Fibroblast of lung (primary cell): ENCODE measurements at regions not wholly inside any gene's neighbourhood (a gene's known extent, or its start where the extent isn't known, plus 50 kb on each side); places are given as distances from the start of the nearest gene placed in this dataset.

ENCODE experiments used
- DNase-seq, 2 donors: peaks; one replicate each; pipeline versions ENCODE4 v3.0.0 to v3.0.0-alpha.2; 2010; ENCODE audit warnings: low read depth in 2 of 2
- H2AFZ ChIP-seq: 2 replicates; pipeline ENCODE4 v1.5.1; 2012; ENCODE audit warnings: low read length, control low read depth, inconsistent platforms
- H3K27ac ChIP-seq: 2 replicates; pipeline ENCODE4 v1.5.1; 2011; ENCODE audit warnings: low read length, control low read depth; ENCODE audit not compliant: insufficient read depth
- H3K27me3 ChIP-seq: 2 replicates; pipeline ENCODE4 v1.5.1; 2011; ENCODE audit warnings: mild to moderate bottlenecking, low read length; ENCODE audit not compliant: control insufficient read depth, insufficient read depth
- H3K36me3 ChIP-seq: 2 replicates; pipeline ENCODE4 v1.5.1; 2011; ENCODE audit warnings: low read length; ENCODE audit not compliant: control insufficient read depth, insufficient read depth
- H3K4me1 ChIP-seq: 2 replicates; pipeline ENCODE4 v1.5.1; 2011; ENCODE audit warnings: low read length; ENCODE audit not compliant: control insufficient read depth, insufficient read depth; ENCODE audit errors: extremely low read depth
- H3K4me2 ChIP-seq: 2 replicates; pipeline ENCODE4 v1.5.1; 2011; ENCODE audit warnings: low read length, control low read depth; ENCODE audit not compliant: insufficient read depth; ENCODE audit errors: extremely low read depth
- H3K4me3 ChIP-seq, 4 experiments: fragments of 200-600 bp in 1 of 4; sonication (generic) in 1 of 4; replicated peaks in 1 of 4; 2 replicates each; pipeline ENCODE4 v1.5.1; 2011 to 2016; ENCODE audit warnings: low read length in 4 of 4, low read depth in 3 of 4, mild to moderate bottlenecking in 3 of 4, control low read depth in 2 of 4, inconsistent platforms in 1 of 4, mixed read lengths in 1 of 4; ENCODE audit not compliant: insufficient read depth in 1 of 4; ENCODE audit errors: control extremely low read depth in 1 of 4
- H3K79me2 ChIP-seq: 2 replicates; pipeline ENCODE4 v1.5.1; 2012; ENCODE audit warnings: mild to moderate bottlenecking, low read length, inconsistent platforms; ENCODE audit not compliant: control insufficient read depth, insufficient read depth
- H3K9ac ChIP-seq: 2 replicates; pipeline ENCODE4 v1.5.1; 2011; ENCODE audit warnings: mild to moderate bottlenecking, low read length, control low read depth; ENCODE audit not compliant: insufficient read depth
- H3K9me3 ChIP-seq: 2 replicates; pipeline ENCODE4 v1.5.1; 2012; ENCODE audit warnings: low read depth, low read length; ENCODE audit not compliant: control insufficient read depth, insufficient read depth
- H4K20me1 ChIP-seq: 2 replicates; pipeline ENCODE4 v1.5.1; 2011; ENCODE audit warnings: low read length; ENCODE audit not compliant: control insufficient read depth, insufficient read depth; ENCODE audit errors: extremely low read depth
- CTCF ChIP-seq, 2 donors: IDR thresholded peaks in 1 of 2; conservative IDR thresholded peaks in 1 of 2; 1 replicate in 1 of 2; 2 replicates in 1 of 2; pipeline ENCODE4 v1.5.1; 2011 to 2012; ENCODE audit warnings: low read length in 2 of 2, control low read depth in 1 of 2, inconsistent platforms in 1 of 2, low read depth in 1 of 2, mild to moderate bottlenecking in 1 of 2
- EZH2 ChIP-seq: IDR thresholded peaks from 2 replicates; pipeline ENCODE4 v1.5.1; 2012; ENCODE audit warnings: low read length, control low read depth, mild to moderate bottlenecking; ENCODE audit errors: missing control alignments

DNA sequence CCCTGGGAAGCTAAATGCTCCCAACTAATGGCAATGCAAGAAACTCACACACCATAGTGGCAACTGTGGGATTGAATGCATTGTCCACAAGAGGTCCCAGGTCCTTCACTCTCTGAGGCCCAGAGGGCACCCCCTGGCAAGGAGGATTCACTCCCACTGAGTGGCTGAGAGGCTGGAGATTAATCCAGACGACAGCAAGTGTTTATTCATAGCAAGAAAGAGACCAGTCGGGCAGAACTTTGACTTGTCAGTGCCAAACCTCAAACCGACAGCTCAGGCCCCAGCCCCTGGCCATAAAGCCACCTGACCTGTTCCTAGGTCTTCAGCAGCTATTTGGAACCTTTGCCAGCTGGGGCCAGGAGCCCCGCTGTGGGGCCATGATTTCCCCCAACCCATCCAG is 54.5 kb upstream of the MPEG1 start:
- Histone ChIP-seq H3K4me1 (no peaks in the 10 kb centered on the region), H3K9ac (no peak overlapping the region), H3K9me3 (no peaks in the 10 kb centered on the region), H3K79me2 (no peaks in the 10 kb centered on the region), H3K27ac (no peak overlapping the region), H2AFZ (no peak overlapping the region), H3K27me3 (peaks cover 2% of the 10 kb centered on the region), H3K4me2 (no peak overlapping the region), H3K4me3 (no peak overlapping the region), H4K20me1 (no peaks in the 10 kb centered on the region), H3K36me3 (no peaks in the 10 kb centered on the region)
- no peak for TF ChIP-seq CTCF (conservative IDR thresholded peaks at IDR 0.05 in 1 of 2, IDR thresholded peaks at IDR 0.05 in 1 of 2; ENCODE audit: low read depth in 1 of 2, low read length in 2 of 2)
- no peak for TF ChIP-seq EZH2
- DNase-seq: no peak

DNA sequence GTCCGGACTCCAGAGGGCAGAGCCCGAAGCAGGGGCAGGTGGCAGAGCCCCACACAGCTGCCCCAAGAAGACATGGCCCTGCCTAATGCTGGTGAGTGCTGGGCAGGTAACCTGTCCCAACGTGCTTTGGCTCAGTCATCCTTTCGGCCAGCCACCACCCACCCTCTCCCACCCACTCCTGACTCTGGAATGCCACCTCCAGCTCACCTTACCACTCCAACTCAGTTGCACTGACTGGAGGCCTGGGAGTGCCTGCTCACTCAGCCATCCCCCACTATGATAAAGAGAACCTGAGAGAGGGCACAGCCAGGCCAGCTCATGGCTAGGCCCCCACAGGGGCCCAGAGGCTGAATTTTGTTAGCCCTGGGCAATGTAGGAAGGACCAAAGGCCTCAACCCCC is 53.8 kb upstream of the MPEG1 start:
- Histone ChIP-seq H3K9ac (no peak overlapping the region), H3K4me2 (no peak overlapping the region), H3K79me2 (no peaks in the 10 kb centered on the region), H3K36me3 (no peaks in the 10 kb centered on the region), H3K4me3 (no peak overlapping the region), H2AFZ (no peak overlapping the region), H3K27me3 (peaks cover under 1% of the 10 kb centered on the region), H4K20me1 (no peaks in the 10 kb centered on the region), H3K27ac (no peak overlapping the region), H3K4me1 (no peaks in the 10 kb centered on the region), H3K9me3 (no peaks in the 10 kb centered on the region)
- TF ChIP-seq CTCF (conservative IDR thresholded peaks at IDR 0.05 in 1 of 2, IDR thresholded peaks at IDR 0.05 in 1 of 2; ENCODE audit: low read depth in 1 of 2, low read length in 2 of 2): no peak
- no peak for TF ChIP-seq EZH2
- DNase-seq: no peak

DNA sequence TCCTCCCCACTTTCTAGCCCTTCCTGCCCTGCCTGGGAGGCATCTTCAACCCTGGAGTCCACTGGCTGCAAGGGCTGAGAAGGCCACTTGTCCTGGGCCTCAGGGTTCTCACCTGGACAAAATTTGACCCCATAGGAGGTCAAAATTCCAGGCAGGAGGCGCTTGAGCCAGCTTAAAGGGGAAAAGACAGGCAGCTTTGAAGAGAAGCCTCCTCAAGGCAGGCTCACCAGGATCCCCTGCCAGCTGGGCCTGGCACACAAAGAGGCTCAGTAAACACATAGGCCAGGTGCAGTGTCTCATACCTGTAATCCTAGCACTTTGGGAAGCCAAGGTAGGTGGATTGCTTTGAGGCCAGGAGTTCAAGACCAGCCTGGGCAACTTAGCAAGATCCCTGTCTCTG is 53.0 kb upstream of the MPEG1 start:
- no peak for DNase-seq
- H3K79me2 ChIP-seq: no peaks in the 10 kb centered on the region
- H3K27ac ChIP-seq: no peak overlapping the region
- no peaks in the 10 kb centered on the region for H3K9me3 ChIP-seq
- H3K27me3 ChIP-seq: no peaks in the 10 kb centered on the region
- H2AFZ ChIP-seq: no peak overlapping the region
- no peak overlapping the region for H3K4me3 ChIP-seq
- H4K20me1 ChIP-seq: no peaks in the 10 kb centered on the region
- no peak overlapping the region for H3K9ac ChIP-seq
- H3K4me2 ChIP-seq: no peak overlapping the region
- no peaks in the 10 kb centered on the region for H3K4me1 ChIP-seq
- no peaks in the 10 kb centered on the region for H3K36me3 ChIP-seq
- TF ChIP-seq CTCF (conservative IDR thresholded peaks at IDR 0.05 in 1 of 2, IDR thresholded peaks at IDR 0.05 in 1 of 2; ENCODE audit: low read depth in 1 of 2, low read length in 2 of 2) (no peak), EZH2 (no peak)
